HCT116 (cell line): ENCODE measurements at regions not wholly inside any gene's neighbourhood (a gene's known extent, or its start where the extent isn't known, plus 50 kb on each side); places are given as distances from the start of the nearest gene placed in this dataset.

Experiments
- ATAC-seq: fragments of 200-7000 bp; cut with Tn5 transposase; 2 replicates; pipeline ENCODE4 v1.9.1; 2020; ENCODE audit warnings: mild to moderate bottlenecking, moderate library complexity
- BruUV-seq: library from RNA; stranded (reverse); fragments of 400-500 nt; replicated peaks from 2 replicates; lab custom pipeline; 2021; lab: Mats Ljungman, UMichigan
- CTCF ChIA-PET: fragments of 300-600 bp; sonication (Branson Sonifier 250); formaldehyde crosslinking; loops from one replicate; lab custom pipeline; 2021; ENCODE audit warnings: antibody characterized with exemption; lab: Charles Lee
- POLR2A ChIA-PET: fragments of 300-600, 350-600 bp; sonication (Branson Sonifier 250); formaldehyde crosslinking; loops from one replicate; lab custom pipeline; 2021; ENCODE audit warnings: antibody characterized with exemption; lab: Charles Lee
- RAD21 ChIA-PET, 2 experiments: fragments of 300-600 bp; sonication (Branson Sonifier 250); formaldehyde crosslinking; loops; one replicate each; lab custom pipeline; 2023; ENCODE audit warnings: low total read pairs in 2 of 2; ENCODE audit not compliant: uncharacterized antibody in 2 of 2, unreplicated experiment in 2 of 2, low non-redundant PET in 1 of 2; lab: Charles Lee
- DNase-seq: peaks from one replicate; pipeline ENCODE4 v3.0.0-alpha.2; 2010; ENCODE audit warnings: low read depth, low spot score
- H2AFZ ChIP-seq: fragments of 200-600 bp; shearing (Covaris generic), sonication (generic); 2 replicates; pipeline ENCODE4 v1.6.1; 2017; ENCODE audit warnings: low read depth, mixed run types, mixed read lengths, antibody characterized with exemption, low read length; ENCODE audit not compliant: poor library complexity, severe bottlenecking
- H3K27ac ChIP-seq: 2 replicates; pipeline ENCODE4 v1.5.1; 2012; ENCODE audit warnings: low read depth, low read length
- H3K27me3 ChIP-seq: fragments of 200-600 bp; sonication (generic); 2 replicates; pipeline ENCODE4 v1.6.1; 2016; ENCODE audit warnings: mixed run types, low read length, mixed read lengths; ENCODE audit not compliant: insufficient read depth
- H3K36me3 ChIP-seq, 2 experiments: fragments of 200-500 bp in 1 of 2; fragments of 200-600 bp in 1 of 2; sonication (Bioruptor generic) in 1 of 2; sonication (generic) in 1 of 2; 2 replicates each; pipeline versions ENCODE4 v1.5.1 to v1.6.1; 2014 to 2016; ENCODE audit warnings: low read length in 2 of 2, inconsistent platforms in 1 of 2, mixed read lengths in 1 of 2, mixed run types in 1 of 2; ENCODE audit not compliant: insufficient read depth in 2 of 2, control insufficient read depth in 1 of 2
- H3K4me1 ChIP-seq, 2 experiments: fragments of 200-600 bp in 1 of 2; sonication (generic) in 1 of 2; 2 replicates each; pipeline versions ENCODE4 v1.5.1 to v1.6.1; 2012 to 2017; ENCODE audit warnings: low read length in 2 of 2, inconsistent platforms in 1 of 2, mild to moderate bottlenecking in 1 of 2, mixed read lengths in 1 of 2, mixed run types in 1 of 2, moderate library complexity in 1 of 2; ENCODE audit not compliant: insufficient read depth in 2 of 2, control insufficient read depth in 1 of 2
- H3K4me2 ChIP-seq: fragments of 200-600 bp; sonication (generic); 2 replicates; pipeline ENCODE4 v1.6.1; 2017; ENCODE audit warnings: mixed run types, low read length, mixed read lengths
- H3K4me3 ChIP-seq, 2 experiments: fragments of 200-600 bp in 1 of 2; sonication (generic) in 1 of 2; replicated peaks in 1 of 2; 2 replicates each; pipeline ENCODE4 v1.5.1; 2011 to 2016; ENCODE audit warnings: low read length in 2 of 2, control low read depth in 1 of 2, low read depth in 1 of 2, mild to moderate bottlenecking in 1 of 2, mixed read lengths in 1 of 2, mixed run types in 1 of 2
- H3K79me2 ChIP-seq: fragments of 200-600 bp; sonication (generic); 2 replicates; pipeline ENCODE4 v1.6.1; 2017; ENCODE audit warnings: mild to moderate bottlenecking, mixed run types, low read length, moderate library complexity, mixed read lengths; ENCODE audit not compliant: insufficient read depth
- H3K9ac ChIP-seq: fragments of 200-600 bp; sonication (generic); 2 replicates; pipeline ENCODE4 v1.6.1; 2016; ENCODE audit warnings: low read length, mixed read lengths
- H3K9me2 ChIP-seq: fragments of 200-600 bp; sonication (generic), shearing (Covaris generic); 2 replicates; pipeline ENCODE4 v1.6.1; 2017; ENCODE audit warnings: mixed run types, mild to moderate bottlenecking, moderate library complexity; ENCODE audit not compliant: insufficient read depth
- H3K9me3 ChIP-seq, 2 experiments: fragments of 200-500 bp in 1 of 2; fragments of 200-600 bp in 1 of 2; sonication (Bioruptor generic) in 1 of 2; sonication (generic) in 1 of 2; 2 replicates each; pipeline ENCODE4 v1.6.1; 2014 to 2017; ENCODE audit warnings: low read length in 2 of 2, mixed read lengths in 2 of 2, inconsistent platforms in 1 of 2, low read depth in 1 of 2, mild to moderate bottlenecking in 1 of 2, mixed run types in 1 of 2, moderate library complexity in 1 of 2; ENCODE audit not compliant: control insufficient read depth in 1 of 2, insufficient read depth in 1 of 2
- H4K20me1 ChIP-seq: fragments of 200-600 bp; sonication (generic), shearing (Covaris generic); 2 replicates; pipeline ENCODE4 v1.6.1; 2017; ENCODE audit warnings: mixed run types, mild to moderate bottlenecking, moderate library complexity; ENCODE audit not compliant: insufficient read depth
- CEBPB ChIP-seq: IDR thresholded peaks from 2 replicates; pipeline ENCODE4 v1.6.1; 2012; ENCODE audit warnings: low read depth
- EZH2 ChIP-seq: fragments of 200-600 bp; sonication (generic); IDR thresholded peaks from 2 replicates; pipeline ENCODE4 v1.6.1; 2017; ENCODE audit warnings: antibody characterized with exemption, mixed run types
- EZH2phosphoT487 ChIP-seq: fragments of 200-600 bp; IDR thresholded peaks from 2 replicates; pipeline ENCODE4 v1.6.1; 2018; ENCODE audit warnings: antibody characterized with exemption, borderline replicate concordance
- FOSL1 ChIP-seq: IDR thresholded peaks from 2 replicates; pipeline ENCODE4 v1.6.1; 2012; ENCODE audit warnings: low read depth
- MAX ChIP-seq: IDR thresholded peaks from 2 replicates; pipeline ENCODE4 v1.6.1; 2012
- RAD21 ChIP-seq: IDR thresholded peaks from 2 replicates; pipeline ENCODE4 v1.6.1; 2012; ENCODE audit warnings: low read depth, mild to moderate bottlenecking
- SIN3A ChIP-seq: IDR thresholded peaks from 2 replicates; pipeline ENCODE4 v1.6.1; 2012; ENCODE audit warnings: low read depth
- SP1 ChIP-seq: IDR thresholded peaks from 2 replicates; pipeline ENCODE4 v1.6.1; 2012; ENCODE audit warnings: low read depth
- SRF ChIP-seq: IDR thresholded peaks from 2 replicates; pipeline ENCODE4 v1.6.1; 2012; ENCODE audit warnings: low read depth
- TCF7L2 ChIP-seq: IDR thresholded peaks from 2 replicates; pipeline ENCODE4 v1.7.0; 2011; ENCODE audit warnings: borderline replicate concordance, inconsistent platforms; ENCODE audit not compliant: insufficient read depth, insufficient read length; ENCODE audit errors: extremely low read depth
- ZNF274 ChIP-seq: fragments of 200-500 bp; sonication (Bioruptor generic); IDR thresholded peaks from 2 replicates; pipeline ENCODE4 v1.6.1; 2014; ENCODE audit warnings: mild to moderate bottlenecking, low read depth, low read length, inconsistent platforms
- intact Hi-C: fragments of 100-400 bp; cut with micrococcal nuclease; formaldehyde crosslinking; loops from 2 replicates; pipeline ENCODE4 v1.10.0; 2022

- no TSS peak for BruUV-seq
- Histone ChIP-seq H3K27ac (no peak overlapping the region), H4K20me1 (no peaks in the 10 kb centered on the region), H3K9me3 (no peaks in the 10 kb centered on the region), H3K27me3 (0 out of 2 replicates have a peak, but pooled peaks cover 3% of the 10 kb centered on the region), H3K36me3 (no peaks in the 10 kb centered on the region), H3K9me2 (no peaks in the 10 kb centered on the region), H3K9ac (no peak overlapping the region), H3K4me3 (no peak overlapping the region), H3K4me2 (no peak overlapping the region), H3K79me2 (no peaks in the 10 kb centered on the region), H3K4me1 (no peaks in the 10 kb centered on the region), H2AFZ (no peak overlapping the region)
- ATAC-seq (no peak), DNase-seq (no peak)
- ChIA-PET RAD21 (no interaction called here), POLR2A (no interaction called here), CTCF (no interaction called here)
- intact Hi-C loops = no loop called here
- TF ChIP-seq CEBPB (no peak), SP1 (no peak), SIN3A (no peak), MAX (no peak), FOSL1 (no peak), EZH2phosphoT487 (no peak)
These were observed 123.1 kb downstream of the ADAMTS15 start for GRCh38 chr11:130571519-130571918.

GRCh38 chr11:130571947-130572584 lies 123.6 kb downstream of the ADAMTS15 start:
- no peak overlapping the region for H2AFZ ChIP-seq
- intact Hi-C loops = no loop called here
- POLR2A ChIA-PET = no interaction called here
- no peaks in the 10 kb centered on the region for H3K4me1 ChIP-seq
- H3K27me3 ChIP-seq = 0 out of 2 replicates have a peak, but pooled peaks cover 3% of the 10 kb centered on the region
- no peak for ATAC-seq
- no peaks in the 10 kb centered on the region for H3K9me2 ChIP-seq
- H3K79me2 ChIP-seq = no peaks in the 10 kb centered on the region
- H3K4me2 ChIP-seq = no peak overlapping the region
- no peaks in the 10 kb centered on the region for H3K9me3 ChIP-seq
- no peak overlapping the region for H3K27ac ChIP-seq
- RAD21 ChIA-PET = no interaction called here
- TF ChIP-seq TCF7L2 (no peak), EZH2 (no peak), SRF (no peak), EZH2phosphoT487 (no peak), CEBPB (no peak), ZNF274 (no peak), RAD21 (no peak), FOSL1 (no peak)
- no TSS peak for BruUV-seq
- DNase-seq = no peak
- H3K36me3 ChIP-seq = no peaks in the 10 kb centered on the region
- CTCF ChIA-PET = no interaction called here
- no peak overlapping the region for H3K9ac ChIP-seq
- no peak overlapping the region for H3K4me3 ChIP-seq
- H4K20me1 ChIP-seq = no peaks in the 10 kb centered on the region
